22Rv1 (cell line): ENCODE measurements at regions not wholly inside any gene's neighbourhood (a gene's known extent, or its start where the extent isn't known, plus 50 kb on each side); places are given as distances from the start of the nearest gene placed in this dataset.

Experiments used
- ZFX ChIP-seq: fragments of 450-650 bp; IDR thresholded peaks from 2 replicates; pipeline ENCODE4 v1.6.1; 2017; ENCODE audit warnings: antibody characterized with exemption, borderline replicate concordance
- TF ChIP-seq, protein P1 (sequence below): fragments of 450-650 bp; IDR thresholded peaks from 2 replicates; pipeline ENCODE4 v1.5.1; 2017; ENCODE audit warnings: mild to moderate bottlenecking

DNA sequence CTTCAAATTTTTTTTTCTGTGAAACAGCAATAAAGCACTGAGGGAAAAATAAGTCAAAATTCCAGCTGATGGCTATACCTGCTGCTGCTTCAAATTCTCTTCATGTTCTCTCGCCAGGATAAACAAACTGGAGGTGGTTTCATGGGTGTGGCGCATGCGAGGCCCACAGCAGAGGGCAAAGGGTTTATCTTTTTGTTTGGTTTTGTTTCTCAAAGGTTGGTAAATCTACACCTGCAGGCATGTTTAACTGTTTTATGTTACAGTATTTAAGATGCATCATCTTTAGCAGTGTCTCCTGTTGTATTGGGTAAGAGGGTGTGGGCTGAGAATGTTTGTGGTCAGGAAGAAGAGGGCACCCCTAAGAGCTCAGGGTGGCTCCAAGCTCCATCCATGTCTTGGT is 342.2 kb downstream of the CDH26 start:
- TF ChIP-seq, protein P1, sequence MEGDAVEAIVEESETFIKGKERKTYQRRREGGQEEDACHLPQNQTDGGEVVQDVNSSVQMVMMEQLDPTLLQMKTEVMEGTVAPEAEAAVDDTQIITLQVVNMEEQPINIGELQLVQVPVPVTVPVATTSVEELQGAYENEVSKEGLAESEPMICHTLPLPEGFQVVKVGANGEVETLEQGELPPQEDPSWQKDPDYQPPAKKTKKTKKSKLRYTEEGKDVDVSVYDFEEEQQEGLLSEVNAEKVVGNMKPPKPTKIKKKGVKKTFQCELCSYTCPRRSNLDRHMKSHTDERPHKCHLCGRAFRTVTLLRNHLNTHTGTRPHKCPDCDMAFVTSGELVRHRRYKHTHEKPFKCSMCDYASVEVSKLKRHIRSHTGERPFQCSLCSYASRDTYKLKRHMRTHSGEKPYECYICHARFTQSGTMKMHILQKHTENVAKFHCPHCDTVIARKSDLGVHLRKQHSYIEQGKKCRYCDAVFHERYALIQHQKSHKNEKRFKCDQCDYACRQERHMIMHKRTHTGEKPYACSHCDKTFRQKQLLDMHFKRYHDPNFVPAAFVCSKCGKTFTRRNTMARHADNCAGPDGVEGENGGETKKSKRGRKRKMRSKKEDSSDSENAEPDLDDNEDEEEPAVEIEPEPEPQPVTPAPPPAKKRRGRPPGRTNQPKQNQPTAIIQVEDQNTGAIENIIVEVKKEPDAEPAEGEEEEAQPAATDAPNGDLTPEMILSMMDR, result no peak
- no peak for TF ChIP-seq ZFX
